ENCODE measurements at regions not wholly inside any gene's neighbourhood (a gene's known extent, or its start where the extent isn't known, plus 50 kb on each side); places are given as distances from the start of the nearest gene placed in this dataset.
"Not testable (repeated sequence)": the region's sequence is repeated elsewhere in the genome, so short reads cannot be mapped to it uniquely, and the experiment has no call there.

- DNase-seq = no peak
Measured at GRCh38 chr12:25424211-25424731, 128.8 kb downstream of the LMNTD1 start.

DNA sequence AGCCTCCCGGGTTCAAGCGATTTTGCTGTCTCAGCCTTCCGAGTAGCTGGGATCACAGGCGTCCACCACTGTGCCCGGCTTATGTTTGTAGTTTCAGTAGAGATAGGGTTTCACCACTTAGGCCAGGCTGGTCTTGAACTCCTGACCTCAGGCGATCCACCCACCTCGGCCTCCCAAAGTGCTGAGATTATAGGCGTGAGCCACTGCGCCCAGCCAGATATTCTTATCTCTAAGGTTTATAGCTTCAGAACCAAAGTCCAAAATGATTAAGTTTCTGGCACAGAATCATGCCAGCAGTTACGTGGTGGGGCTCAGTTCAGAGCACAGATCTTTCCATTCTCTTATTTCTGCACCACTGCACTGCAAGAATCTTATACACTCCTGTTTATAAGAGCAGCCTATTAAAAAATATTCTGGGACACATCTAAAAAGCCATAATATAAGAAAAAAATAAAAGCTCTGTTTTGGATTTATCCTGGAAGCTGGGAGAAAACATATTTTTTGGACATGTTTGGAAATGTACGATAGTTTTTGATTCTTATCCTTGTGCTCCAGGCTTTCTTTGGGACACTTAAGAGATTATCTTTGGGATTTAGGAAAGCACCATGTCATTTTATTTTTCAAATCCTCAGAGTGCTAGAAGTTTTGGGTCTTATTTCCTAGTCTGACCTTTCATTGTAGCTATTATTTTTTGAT, 129.6 kb downstream of the LMNTD1 start:
- no peak for DNase-seq

GRCh38 chr12:25422241-25422640, 130.8 kb downstream of the LMNTD1 start:
- no peak for DNase-seq

- DNase-seq = no peak
Measured at GRCh38 chr12:25421651-25422167, 131.4 kb downstream of the LMNTD1 start.

DNA sequence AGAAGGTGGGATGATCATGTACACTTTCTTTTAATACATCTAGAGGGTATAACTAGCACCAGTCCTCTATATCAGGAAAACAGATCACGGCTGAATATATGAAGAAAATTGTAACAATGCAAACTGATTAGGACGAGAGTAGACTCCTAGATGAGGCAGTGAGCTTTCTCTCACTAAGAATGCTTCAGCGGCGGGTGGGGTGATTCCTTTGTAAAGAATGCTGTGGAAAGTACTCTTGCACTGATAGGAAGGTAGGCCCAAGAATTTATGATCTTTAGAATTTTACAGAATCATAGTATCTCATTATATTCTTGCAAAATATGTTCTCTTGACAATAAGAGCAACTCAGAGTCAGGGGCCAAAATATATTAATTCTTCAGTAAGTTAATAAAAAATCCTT, 133.0 kb downstream of the LMNTD1 start:
- no peak for DNase-seq

- no peak for DNase-seq
Measured at GRCh38 chr12:25419595-25419994, 133.5 kb downstream of the LMNTD1 start.

DNA sequence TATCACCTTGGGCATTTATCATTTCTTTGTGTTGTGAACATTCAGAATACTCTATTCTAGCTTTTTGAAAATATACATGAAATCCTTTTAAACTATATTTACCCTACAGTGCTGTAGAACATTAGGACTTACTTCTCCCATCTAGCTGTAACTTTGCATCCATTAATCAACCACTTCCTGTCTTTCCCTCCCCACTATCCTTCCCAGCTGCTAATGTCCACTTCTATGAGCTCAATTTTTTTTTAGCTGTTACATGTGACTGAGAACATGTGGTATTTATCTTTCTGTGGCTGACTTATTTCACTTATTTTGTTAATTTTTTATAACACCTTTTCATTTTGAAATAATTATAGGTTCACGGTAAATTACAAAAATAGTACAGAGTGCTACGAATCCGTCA, 136.0 kb downstream of the LMNTD1 start:
- no peak for DNase-seq

GRCh38 chr12:25416516-25416915, 136.6 kb downstream of the LMNTD1 start:
- DNase-seq = no peak

GRCh38 chr12:25415004-25415403, 138.1 kb downstream of the LMNTD1 start:
- DNase-seq = no peak

GRCh38 chr12:25412735-25413134, 140.3 kb downstream of the LMNTD1 start:
- no peak for DNase-seq

DNA sequence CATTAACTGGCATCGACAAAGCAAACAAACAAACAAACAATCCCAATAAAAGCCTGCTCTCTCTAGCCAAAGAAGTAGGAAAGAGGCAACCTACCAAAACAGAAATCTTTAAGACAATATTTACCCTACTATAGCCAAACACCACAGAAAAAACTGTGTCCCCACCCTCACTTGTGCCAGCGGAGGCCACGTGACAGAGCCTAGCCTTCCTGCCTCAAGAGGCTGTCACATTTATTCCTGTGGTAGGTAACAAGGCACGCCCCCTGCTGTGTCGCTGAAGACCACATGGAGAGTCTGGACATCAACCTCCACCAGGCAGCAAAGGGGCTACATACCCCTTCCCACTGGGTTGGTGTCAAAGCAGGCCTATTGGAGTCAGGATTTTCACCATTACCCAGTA, 148.1 kb downstream of the LMNTD1 start:
- DNase-seq = no peak

GRCh38 chr12:25401547-25402345, 151.0 kb upstream of the KRAS start:
- DNase-seq = no peak

GRCh38 chr12:25397001-25397400, 146.3 kb upstream of the KRAS start:
- no peak for DNase-seq

DNA sequence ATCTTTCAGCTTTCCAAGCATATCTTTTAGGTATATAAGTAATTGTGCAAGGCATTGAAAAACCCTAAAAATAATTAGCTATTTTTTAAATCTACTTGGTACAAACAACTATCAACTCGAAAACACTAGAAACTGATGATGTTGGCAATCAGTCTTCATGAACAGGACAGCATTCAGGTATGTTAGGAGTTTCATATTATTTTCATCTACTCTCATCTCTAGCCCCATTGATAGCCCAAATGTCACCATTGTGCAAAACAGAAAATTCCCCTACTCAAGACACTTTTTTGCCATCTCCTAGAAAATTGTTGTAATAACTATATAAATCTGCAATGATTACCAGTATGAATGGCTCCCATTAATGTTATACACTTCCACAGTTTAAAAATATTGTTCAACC, 144.5 kb upstream of the KRAS start:
- DNase-seq = no peak

DNA sequence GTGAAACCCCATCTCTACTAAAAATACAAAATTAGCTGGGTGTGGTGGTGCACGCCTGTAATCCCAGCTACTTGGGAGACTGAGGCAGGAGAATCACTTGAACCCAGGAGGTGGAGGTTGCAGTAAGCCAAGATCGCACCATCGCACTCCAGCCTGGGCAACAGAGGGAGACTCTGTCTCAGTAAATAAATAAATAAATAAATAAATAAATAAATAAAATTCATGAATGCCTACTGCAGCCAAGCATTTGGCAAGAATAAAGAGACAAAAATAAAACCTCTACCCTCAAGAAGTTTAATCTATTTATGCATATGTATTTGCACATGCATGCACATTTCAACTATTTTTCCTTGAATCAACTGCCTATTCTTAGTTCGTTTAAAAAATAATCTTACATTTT, 144.0 kb upstream of the KRAS start:
- DNase-seq = not testable (repeated sequence)

DNA sequence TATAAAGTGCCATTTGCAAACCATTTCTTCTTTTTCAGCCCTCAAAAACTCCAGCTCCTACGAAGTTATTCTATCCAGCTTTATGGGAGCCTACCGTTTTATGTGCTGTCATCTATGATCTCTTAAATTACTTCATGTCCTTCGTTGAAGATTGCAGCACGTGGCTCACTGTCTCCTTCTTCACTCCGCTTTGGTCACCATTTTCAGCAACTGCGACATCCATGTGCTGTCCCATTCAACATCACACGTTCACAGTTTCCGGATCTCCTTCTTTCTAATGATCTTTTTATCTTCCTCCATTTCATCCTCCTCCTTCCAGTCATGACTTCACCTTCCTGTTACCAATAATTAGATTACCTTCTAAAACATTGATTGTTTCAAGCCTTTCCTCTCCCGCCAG, 143.3 kb upstream of the KRAS start:
- DNase-seq = no peak

DNA sequence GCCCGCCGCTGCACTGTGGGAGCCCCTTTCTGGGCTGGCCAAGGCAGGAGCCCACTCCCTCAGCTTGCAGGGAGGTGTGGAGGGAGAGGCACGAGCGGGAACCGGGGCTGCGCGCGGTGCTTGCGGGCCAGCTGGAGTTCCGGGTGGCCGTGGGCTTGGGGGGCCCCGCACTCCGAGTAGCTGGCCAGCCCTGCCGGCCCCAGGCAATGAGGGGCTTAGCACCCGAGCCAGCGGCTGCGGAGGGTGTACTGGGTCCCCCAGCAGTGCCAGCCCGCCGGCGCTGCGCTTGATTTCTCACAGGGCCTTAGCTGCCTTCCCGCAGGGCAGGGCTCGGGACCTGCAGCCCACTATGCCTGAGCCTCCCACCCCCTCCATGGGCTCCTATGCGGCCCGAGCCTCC, 140.6 kb upstream of the KRAS start:
- not testable (repeated sequence) for DNase-seq

- DNase-seq = no peak
Measured at GRCh38 chr12:25388183-25388582, 137.5 kb upstream of the KRAS start.

GRCh38 chr12:25387732-25388050, 137.0 kb upstream of the KRAS start:
- no peak for DNase-seq

- DNase-seq = peak in 3 of 4 experiments; percentile 36 to 57 (median 54)
Measured at GRCh38 chr12:25386831-25387731, 136.4 kb upstream of the KRAS start.

DNA sequence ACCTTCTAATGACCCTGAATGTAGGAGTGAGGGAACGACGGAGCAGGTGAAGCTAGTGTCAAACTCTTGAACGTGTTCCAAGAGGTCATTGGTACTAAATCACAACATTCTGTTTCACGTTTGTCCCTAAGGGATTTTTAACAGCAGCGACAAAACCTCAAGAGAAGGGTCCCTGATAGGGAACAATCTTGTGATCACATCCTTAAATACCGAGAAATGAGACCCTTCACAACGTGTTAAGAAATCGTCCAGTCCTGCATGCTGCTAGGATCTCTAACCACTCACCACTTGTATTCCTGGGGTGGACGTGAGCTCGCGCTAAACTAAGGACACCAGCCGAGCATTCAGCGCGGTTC, 134.1 kb upstream of the KRAS start:
- no peak for DNase-seq

DNA sequence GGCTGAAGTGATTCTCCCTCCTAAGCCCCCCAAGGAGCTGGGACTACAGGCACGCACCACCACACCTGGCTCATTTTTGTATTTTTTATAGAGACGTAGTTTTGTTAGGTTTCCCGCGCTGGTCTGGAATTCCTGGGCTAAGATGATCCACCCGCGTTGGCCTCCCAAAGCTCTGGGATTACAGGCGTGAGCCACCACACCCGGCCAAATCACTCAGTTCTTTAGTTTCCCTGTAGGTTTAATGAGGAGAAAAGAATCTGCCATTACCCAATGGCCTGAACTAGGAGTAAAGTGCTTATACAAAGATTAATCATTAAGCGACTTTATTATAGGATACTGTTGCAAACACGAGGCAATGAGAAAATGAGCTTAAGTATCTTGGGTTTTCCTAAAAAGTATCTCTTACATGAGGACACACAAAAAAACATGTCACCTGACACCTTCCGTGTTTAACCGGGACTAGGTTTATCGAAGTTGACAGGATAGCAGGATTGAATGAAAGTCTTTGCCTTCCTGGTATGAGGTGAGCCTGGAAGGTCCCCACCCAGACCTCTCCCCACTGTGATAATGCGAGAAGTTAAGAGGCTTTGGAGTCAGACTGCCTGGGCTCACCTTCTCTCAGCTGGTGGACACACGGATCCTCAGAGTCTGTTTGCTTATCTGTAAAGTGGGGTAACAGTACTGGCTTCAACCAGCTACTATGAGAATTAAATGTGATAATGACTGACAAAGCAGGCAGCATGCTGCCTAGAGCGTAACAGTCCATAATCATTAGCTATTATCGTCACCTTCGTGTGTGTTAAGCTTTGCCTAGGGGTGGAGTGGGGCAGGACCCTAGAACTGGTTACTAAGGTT, 133.5 kb upstream of the KRAS start:
- no peak for DNase-seq

Measured in activated naive CD4-positive, alpha-beta T cell (primary cell).